Gastroesophageal sphincter (tissue), 4 donors: ENCODE measurements at regions not wholly inside any gene's neighbourhood (a gene's known extent, or its start where the extent isn't known, plus 50 kb on each side); places are given as distances from the start of the nearest gene placed in this dataset.

ENCODE experiments used
- ATAC-seq: fragments of 150-250 bp; one replicate; pipeline ENCODE4 v1.9.1; 2016; ENCODE audit warnings: mild to moderate bottlenecking, moderate library complexity
- H3K27ac ChIP-seq, 4 donors: fragments of 200-600 bp; sonication (generic) in 3 of 4; 1 replicate in 3 of 4; 2 replicates in 1 of 4; pipeline ENCODE4 v1.5.1; 2016 to 2019
- H3K27me3 ChIP-seq: fragments of 200-600 bp; sonication (generic); one replicate; pipeline ENCODE4 v1.5.1; 2019
- H3K36me3 ChIP-seq, 2 donors: fragments of 200-600 bp; sonication (generic); one replicate each; pipeline ENCODE4 v1.5.1; 2019; ENCODE audit warnings: control low read depth in 1 of 2
- H3K4me1 ChIP-seq, 3 donors: fragments of 200-600 bp; sonication (generic); 1 replicate in 2 of 3; 2 replicates in 1 of 3; pipeline ENCODE4 v1.5.1; 2016 to 2019; ENCODE audit warnings: control low read depth in 2 of 3
- H3K4me3 ChIP-seq, 2 donors: fragments of 200-600 bp; sonication (generic); one replicate each; pipeline ENCODE4 v1.5.1; 2019; ENCODE audit warnings: mild to moderate bottlenecking in 1 of 2, moderate library complexity in 1 of 2
- H3K9me3 ChIP-seq, 3 donors: fragments of 200-600 bp; sonication (generic); one replicate each; pipeline ENCODE4 v1.5.1; 2017 to 2019; ENCODE audit warnings: control low read depth in 2 of 3
- CTCF ChIP-seq, 4 experiments: fragments of 200-600 bp in 2 of 4; fragments of 450-650 bp in 2 of 4; sonication (generic) in 1 of 4; IDR thresholded peaks; one replicate each; pipeline ENCODE4 v1.5.1; 2017 to 2019; ENCODE audit warnings: antibody characterized with exemption in 4 of 4, mild to moderate bottlenecking in 2 of 4, moderate library complexity in 2 of 4
- EP300 ChIP-seq: sonication (generic); formaldehyde crosslinking; IDR thresholded peaks from one replicate; pipeline ENCODE4 v1.6.1; 2017; ENCODE audit warnings: antibody characterized with exemption, mild to moderate bottlenecking
- POLR2A ChIP-seq, 2 donors: fragments of 450-650 bp; IDR thresholded peaks; one replicate each; pipeline ENCODE4 v1.6.1; 2017; ENCODE audit warnings: antibody characterized with exemption in 2 of 2, mild to moderate bottlenecking in 2 of 2, moderate library complexity in 1 of 2
- POLR2AphosphoS5 ChIP-seq: sonication (generic); formaldehyde crosslinking; IDR thresholded peaks from one replicate; pipeline ENCODE4 v1.6.1; 2017; ENCODE audit warnings: antibody characterized with exemption
- WGBS, 2 donors: methylation state at CpG; one replicate each; pipeline ENCODE4 v1.1.5; 2018; ENCODE audit warnings: low coverage in 1 of 2; 5-methylcytosine and 5-hydroxymethylcytosine counted together

DNA sequence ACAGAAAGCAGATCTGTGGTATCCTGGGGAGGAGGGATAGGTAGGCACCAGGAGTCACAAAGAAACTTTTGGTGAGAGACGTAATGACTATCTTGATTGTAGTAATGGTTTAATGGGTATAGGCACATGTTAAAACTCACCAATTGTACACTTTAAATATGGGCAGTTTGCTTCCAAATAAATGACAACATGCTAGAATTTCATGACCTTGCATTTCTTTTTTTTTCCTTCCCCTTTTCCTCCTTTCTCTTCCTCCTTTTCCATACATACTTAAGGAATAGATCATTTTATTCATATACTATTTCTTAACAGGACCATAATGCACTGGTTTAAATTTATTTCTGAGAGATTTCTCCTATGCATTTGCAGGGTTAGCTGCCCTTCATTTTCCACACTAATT, 341.8 kb downstream of the TMEM182 start:
- 50 to 67% methylated on average over 1 of the region's 1 CpG for WGBS, 2 donors
- Histone ChIP-seq H3K4me1 (no peaks in the 10 kb centered on the region), H3K27me3 (no peaks in the 10 kb centered on the region), H3K9me3 (no peaks in the 10 kb centered on the region), H3K4me3 (no peak overlapping the region), H3K36me3 (no peaks in the 10 kb centered on the region), H3K27ac (no peak overlapping the region)
- TF ChIP-seq POLR2AphosphoS5 (no peak), CTCF (IDR thresholded peaks at IDR 0.05) (no peak), EP300 (no peak), POLR2A (IDR thresholded peaks at IDR 0.05) (no peak)
- no peak for ATAC-seq

DNA sequence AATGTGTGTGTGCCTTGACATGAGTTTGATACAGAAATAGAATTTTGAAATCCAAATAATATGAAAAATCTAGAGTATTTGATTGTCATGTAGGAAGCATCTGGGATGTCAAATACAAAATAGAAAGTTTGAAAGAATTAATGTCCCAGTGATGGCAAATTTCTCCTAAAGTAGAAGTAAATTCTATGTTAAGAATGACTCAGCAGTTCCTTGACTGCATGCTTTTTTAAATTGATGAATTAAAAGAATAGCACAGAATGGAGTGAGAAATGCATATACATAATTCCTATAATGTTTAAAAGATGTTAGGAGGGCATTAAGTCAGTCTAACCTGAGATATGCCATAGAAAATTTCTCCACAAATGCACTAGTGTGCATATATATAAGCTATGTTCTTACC, 357.5 kb downstream of the TMEM182 start:
- no peak for TF ChIP-seq EP300
- no peak for TF ChIP-seq POLR2AphosphoS5
- no peak for TF ChIP-seq CTCF (IDR thresholded peaks at IDR 0.05)
- no peak for TF ChIP-seq POLR2A (IDR thresholded peaks at IDR 0.05)
- no peak overlapping the region for H3K27ac ChIP-seq
- H3K36me3 ChIP-seq = no peaks in the 10 kb centered on the region
- no peaks in the 10 kb centered on the region for H3K9me3 ChIP-seq
- no peak overlapping the region for H3K4me3 ChIP-seq
- ATAC-seq = no peak
- no peaks in the 10 kb centered on the region for H3K4me1 ChIP-seq
- no peaks in the 10 kb centered on the region for H3K27me3 ChIP-seq

GRCh38 chr2:103121106-103121505, 359.3 kb downstream of the TMEM182 start:
- H3K4me1 ChIP-seq = no peaks in the 10 kb centered on the region
- H3K9me3 ChIP-seq = no peaks in the 10 kb centered on the region
- no peak for ATAC-seq
- 75 to 100% methylated on average over 1 of the region's 1 CpG for WGBS, 2 donors
- H3K4me3 ChIP-seq = no peak overlapping the region
- no peak for TF ChIP-seq EP300
- no peak for TF ChIP-seq CTCF (IDR thresholded peaks at IDR 0.05)
- no peak for TF ChIP-seq POLR2AphosphoS5
- no peak for TF ChIP-seq POLR2A (IDR thresholded peaks at IDR 0.05)
- H3K36me3 ChIP-seq = no peaks in the 10 kb centered on the region
- no peak overlapping the region for H3K27ac ChIP-seq
- H3K27me3 ChIP-seq = no peaks in the 10 kb centered on the region

GRCh38 chr2:103123516-103123915, 361.7 kb downstream of the TMEM182 start:
- H3K36me3 ChIP-seq = no peaks in the 10 kb centered on the region
- H3K9me3 ChIP-seq = no peaks in the 10 kb centered on the region
- WGBS, 2 donors = 58 to 66% methylated on average over 2 of the region's 2 CpGs
- no peak for ATAC-seq
- TF ChIP-seq POLR2AphosphoS5 = no peak
- no peak for TF ChIP-seq EP300
- no peak for TF ChIP-seq CTCF (IDR thresholded peaks at IDR 0.05)
- no peak for TF ChIP-seq POLR2A (IDR thresholded peaks at IDR 0.05)
- no peak overlapping the region for H3K4me3 ChIP-seq
- H3K27ac ChIP-seq = no peak overlapping the region
- H3K4me1 ChIP-seq = no peaks in the 10 kb centered on the region
- H3K27me3 ChIP-seq = no peaks in the 10 kb centered on the region

DNA sequence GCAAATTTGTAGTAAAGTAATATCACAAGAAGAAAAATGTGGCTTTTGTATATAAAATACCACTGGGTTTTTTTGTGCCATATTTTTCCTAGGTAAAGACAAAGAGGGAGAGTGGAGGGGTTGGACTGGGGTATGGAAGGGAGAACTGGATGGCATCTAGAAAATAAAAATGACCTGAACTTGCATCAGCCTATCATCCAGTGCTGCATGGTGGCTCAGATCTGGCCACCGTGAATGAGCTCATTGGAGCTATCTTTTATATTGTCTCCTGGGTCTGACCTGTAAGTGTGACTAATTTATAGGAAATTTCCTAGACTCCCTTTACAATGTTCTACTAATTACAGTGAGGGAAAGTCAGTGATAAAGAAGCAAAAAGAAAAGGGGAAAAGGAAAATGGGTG, 369.0 kb downstream of the TMEM182 start:
- Histone ChIP-seq H3K27me3 (no peaks in the 10 kb centered on the region), H3K9me3 (no peaks in the 10 kb centered on the region), H3K4me3 (no peak overlapping the region), H3K4me1 (no peaks in the 10 kb centered on the region), H3K36me3 (no peaks in the 10 kb centered on the region), H3K27ac (no peak overlapping the region)
- TF ChIP-seq CTCF (IDR thresholded peaks at IDR 0.05) (no peak), EP300 (no peak), POLR2A (IDR thresholded peaks at IDR 0.05) (no peak), POLR2AphosphoS5 (no peak)
- WGBS, 2 donors = 83% methylated on average over 1 of the region's 1 CpG; no CpG with 5 or more reads in 1 of the 2 donors
- no peak for ATAC-seq
